HL-60 (cell line): ENCODE measurements at regions not wholly inside any gene's neighbourhood (a gene's known extent, or its start where the extent isn't known, plus 50 kb on each side); places are given as distances from the start of the nearest gene placed in this dataset.

Source experiments
- DNase-seq, 2 experiments: peaks; one replicate each; pipeline ENCODE4 v3.0.0-alpha.2; 2010 to 2020; ENCODE audit warnings: low read depth in 1 of 2, low spot score in 1 of 2
- H3K27ac ChIP-seq: fragments of 250-450 bp; sonication (Bioruptor Pico); replicated peaks from 2 replicates; pipeline ENCODE4 v1.5.1; 2020; ENCODE audit warnings: mild to moderate bottlenecking, moderate library complexity
- H3K27me3 ChIP-seq: fragments of 250-450 bp; sonication (Bioruptor Pico); 2 replicates; pipeline ENCODE4 v1.5.1; 2021; ENCODE audit warnings: mild to moderate bottlenecking, moderate library complexity; ENCODE audit not compliant: insufficient read depth, poor library complexity, severe bottlenecking
- H3K4me3 ChIP-seq: replicated peaks from 2 replicates; pipeline ENCODE4 v1.5.1; 2011; ENCODE audit warnings: mild to moderate bottlenecking, control low read depth, low read length; ENCODE audit not compliant: insufficient read depth
- GABPA ChIP-seq: IDR thresholded peaks from 2 replicates; pipeline ENCODE4 v1.6.1; 2012; ENCODE audit warnings: low read depth
- POLR2AphosphoS5 ChIP-seq: IDR thresholded peaks from 2 replicates; pipeline ENCODE4 v1.6.1; 2012; ENCODE audit warnings: low read depth
- REST ChIP-seq: IDR thresholded peaks from 2 replicates; pipeline ENCODE4 v1.6.1; 2012; ENCODE audit warnings: low read depth; ENCODE audit not compliant: insufficient replicate concordance
- SPI1 ChIP-seq: IDR thresholded peaks from 2 replicates; pipeline ENCODE4 v1.6.1; 2012; ENCODE audit warnings: low read depth, mild to moderate bottlenecking, borderline replicate concordance
- TF ChIP-seq, protein P1 (sequence below): IDR thresholded peaks from one replicate; pipeline ENCODE4 v1.5.1; 2011; ENCODE audit warnings: low read length, control low read depth, inconsistent platforms; ENCODE audit not compliant: insufficient read depth

- no peak for DNase-seq
- no peak for TF ChIP-seq POLR2AphosphoS5
- TF ChIP-seq REST = no peak
- no peak for TF ChIP-seq GABPA
- no peak for TF ChIP-seq SPI1
- TF ChIP-seq, protein P1, sequence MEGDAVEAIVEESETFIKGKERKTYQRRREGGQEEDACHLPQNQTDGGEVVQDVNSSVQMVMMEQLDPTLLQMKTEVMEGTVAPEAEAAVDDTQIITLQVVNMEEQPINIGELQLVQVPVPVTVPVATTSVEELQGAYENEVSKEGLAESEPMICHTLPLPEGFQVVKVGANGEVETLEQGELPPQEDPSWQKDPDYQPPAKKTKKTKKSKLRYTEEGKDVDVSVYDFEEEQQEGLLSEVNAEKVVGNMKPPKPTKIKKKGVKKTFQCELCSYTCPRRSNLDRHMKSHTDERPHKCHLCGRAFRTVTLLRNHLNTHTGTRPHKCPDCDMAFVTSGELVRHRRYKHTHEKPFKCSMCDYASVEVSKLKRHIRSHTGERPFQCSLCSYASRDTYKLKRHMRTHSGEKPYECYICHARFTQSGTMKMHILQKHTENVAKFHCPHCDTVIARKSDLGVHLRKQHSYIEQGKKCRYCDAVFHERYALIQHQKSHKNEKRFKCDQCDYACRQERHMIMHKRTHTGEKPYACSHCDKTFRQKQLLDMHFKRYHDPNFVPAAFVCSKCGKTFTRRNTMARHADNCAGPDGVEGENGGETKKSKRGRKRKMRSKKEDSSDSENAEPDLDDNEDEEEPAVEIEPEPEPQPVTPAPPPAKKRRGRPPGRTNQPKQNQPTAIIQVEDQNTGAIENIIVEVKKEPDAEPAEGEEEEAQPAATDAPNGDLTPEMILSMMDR = no peak
- Histone ChIP-seq H3K27ac (no peak overlapping the region), H3K27me3 (peaks cover 17% of the 10 kb centered on the region), H3K4me3 (no peak overlapping the region)
Measured at GRCh38 chr22:23522623-23523251, 57.4 kb downstream of the IGLL1 start.

GRCh38 chr22:23521441-23522113, 58.5 kb downstream of the IGLL1 start:
- TF ChIP-seq POLR2AphosphoS5 = no peak
- TF ChIP-seq, protein P1 = no peak
- TF ChIP-seq REST = no peak
- no peak for TF ChIP-seq SPI1
- no peak for TF ChIP-seq GABPA
- Histone ChIP-seq H3K27me3 (peaks cover 17% of the 10 kb centered on the region), H3K27ac (no peak overlapping the region), H3K4me3 (peak overlapping the region; percentile 25)
- DNase-seq = peak; percentile 77 to 78

GRCh38 chr22:23520863-23521440, 59.1 kb downstream of the IGLL1 start:
- TF ChIP-seq GABPA = no peak
- TF ChIP-seq SPI1 = no peak
- TF ChIP-seq POLR2AphosphoS5 = no peak
- no peak for TF ChIP-seq REST
- TF ChIP-seq, protein P1 = no peak
- no peak overlapping the region for H3K4me3 ChIP-seq
- no peak overlapping the region for H3K27ac ChIP-seq
- no peak for DNase-seq
- peaks cover 17% of the 10 kb centered on the region for H3K27me3 ChIP-seq
